GM06990 (cell line): ENCODE measurements at regions not wholly inside any gene's neighbourhood (a gene's known extent, or its start where the extent isn't known, plus 50 kb on each side); places are given as distances from the start of the nearest gene placed in this dataset.

Experiments
- DNase-seq: peaks from one replicate; pipeline ENCODE4 v3.0.0-alpha.2; 2011; ENCODE audit not compliant: insufficient read length; ENCODE audit errors: extremely low read depth
- H3K27me3 ChIP-seq: replicated peaks from 2 replicates; pipeline ENCODE4 v1.6.0; 2011; ENCODE audit warnings: low read length; ENCODE audit not compliant: control insufficient read depth, insufficient read depth
- H3K36me3 ChIP-seq: 2 replicates; pipeline ENCODE4 v1.5.1; 2011; ENCODE audit warnings: low read length; ENCODE audit not compliant: control insufficient read depth, insufficient read depth
- H3K4me3 ChIP-seq: replicated peaks from 2 replicates; pipeline ENCODE4 v1.5.1; 2011; ENCODE audit warnings: low read depth, mild to moderate bottlenecking, control low read depth, low read length
- TF ChIP-seq, protein P1 (sequence below): IDR thresholded peaks from 2 replicates; pipeline ENCODE4 v1.5.1; 2011; ENCODE audit warnings: low read length, control low read depth, mild to moderate bottlenecking, inconsistent platforms; ENCODE audit not compliant: insufficient read depth, poor library complexity, severe bottlenecking

DNA sequence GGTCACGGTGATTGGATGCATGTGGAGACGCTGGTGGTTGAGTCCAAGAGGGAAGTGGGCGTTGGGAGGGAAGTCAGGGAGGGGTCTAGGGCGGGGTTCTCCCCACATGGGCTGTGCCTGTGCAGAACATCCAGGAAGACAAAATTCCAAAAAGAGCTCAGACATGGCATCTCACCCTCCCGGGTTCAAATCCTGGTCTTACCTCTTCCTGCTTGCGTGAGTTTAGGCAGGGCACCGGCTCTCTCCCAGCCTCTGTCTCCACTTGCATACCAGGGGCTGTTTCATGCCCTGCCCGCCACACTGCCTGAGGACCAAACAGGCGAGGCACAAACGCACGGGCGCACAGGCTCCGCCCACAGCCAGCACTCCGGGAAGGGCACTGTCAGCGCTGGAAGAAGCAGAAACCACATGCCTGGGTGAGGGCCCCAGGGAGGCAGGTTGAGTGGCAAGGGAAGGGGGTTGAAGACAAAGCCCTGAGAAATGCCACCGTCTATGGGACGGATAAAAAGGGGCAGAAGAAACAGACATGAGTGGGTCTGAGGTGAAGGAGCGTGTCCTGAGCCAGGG lies 123.6 kb upstream of the SOX1 start:
- H3K4me3 ChIP-seq, result no peak overlapping the region
- no peak for DNase-seq
- H3K27me3 ChIP-seq, result no peaks in the 10 kb centered on the region
- TF ChIP-seq, protein P1, sequence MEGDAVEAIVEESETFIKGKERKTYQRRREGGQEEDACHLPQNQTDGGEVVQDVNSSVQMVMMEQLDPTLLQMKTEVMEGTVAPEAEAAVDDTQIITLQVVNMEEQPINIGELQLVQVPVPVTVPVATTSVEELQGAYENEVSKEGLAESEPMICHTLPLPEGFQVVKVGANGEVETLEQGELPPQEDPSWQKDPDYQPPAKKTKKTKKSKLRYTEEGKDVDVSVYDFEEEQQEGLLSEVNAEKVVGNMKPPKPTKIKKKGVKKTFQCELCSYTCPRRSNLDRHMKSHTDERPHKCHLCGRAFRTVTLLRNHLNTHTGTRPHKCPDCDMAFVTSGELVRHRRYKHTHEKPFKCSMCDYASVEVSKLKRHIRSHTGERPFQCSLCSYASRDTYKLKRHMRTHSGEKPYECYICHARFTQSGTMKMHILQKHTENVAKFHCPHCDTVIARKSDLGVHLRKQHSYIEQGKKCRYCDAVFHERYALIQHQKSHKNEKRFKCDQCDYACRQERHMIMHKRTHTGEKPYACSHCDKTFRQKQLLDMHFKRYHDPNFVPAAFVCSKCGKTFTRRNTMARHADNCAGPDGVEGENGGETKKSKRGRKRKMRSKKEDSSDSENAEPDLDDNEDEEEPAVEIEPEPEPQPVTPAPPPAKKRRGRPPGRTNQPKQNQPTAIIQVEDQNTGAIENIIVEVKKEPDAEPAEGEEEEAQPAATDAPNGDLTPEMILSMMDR, result no peak
- no peaks in the 10 kb centered on the region for H3K36me3 ChIP-seq

DNA sequence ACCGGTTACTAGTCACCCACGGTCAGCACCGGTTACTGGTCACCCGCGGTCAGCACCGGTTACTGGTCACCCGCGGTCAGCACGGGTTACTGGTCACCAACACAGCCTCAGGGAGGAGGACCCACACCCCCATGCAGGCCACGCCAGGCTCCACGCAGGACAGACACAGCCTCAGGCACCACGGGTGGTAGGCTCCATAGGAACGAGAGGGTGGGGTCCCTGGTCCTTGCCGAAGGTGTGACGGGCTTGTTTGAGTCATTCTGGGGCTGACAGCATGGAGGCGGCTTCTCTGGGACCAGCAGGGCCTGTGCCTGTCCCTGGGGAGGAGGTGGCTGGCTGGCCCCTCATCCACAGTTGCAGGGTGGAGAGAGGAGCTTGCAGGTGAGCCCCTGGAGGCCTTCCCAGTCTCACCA lies 122.8 kb upstream of the SOX1 start:
- DNase-seq, result no peak

DNA sequence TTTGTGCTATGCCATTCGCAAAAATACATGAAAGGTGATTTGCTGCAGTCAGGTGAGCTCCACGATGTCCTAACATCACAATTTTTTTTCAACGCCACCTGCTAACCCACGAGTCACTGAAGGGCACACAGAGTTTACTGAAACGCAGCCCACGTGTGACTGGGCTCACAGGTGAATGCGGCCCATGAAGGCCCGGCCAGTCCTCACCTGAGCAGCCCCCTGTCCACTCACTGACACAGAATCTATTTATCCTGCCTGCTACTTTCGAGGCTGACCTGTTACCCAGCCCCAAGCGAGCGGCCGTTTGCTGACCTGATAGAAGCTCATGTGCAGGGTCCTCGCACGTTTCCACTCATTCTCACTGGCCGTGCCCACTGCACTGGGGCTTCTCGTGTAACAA lies 121.9 kb upstream of the SOX1 start:
- TF ChIP-seq, protein P1, result no peak
- no peak for DNase-seq
- H3K27me3 ChIP-seq, result no peaks in the 10 kb centered on the region
- H3K36me3 ChIP-seq, result no peaks in the 10 kb centered on the region
- H3K4me3 ChIP-seq, result no peak overlapping the region

More for the DNA sequence above, 122.8 kb upstream of the SOX1 start:
- Histone ChIP-seq H3K27me3 (no peaks in the 10 kb centered on the region), H3K36me3 (no peaks in the 10 kb centered on the region), H3K4me3 (no peak overlapping the region)
- TF ChIP-seq, protein P1, result no peak

DNA sequence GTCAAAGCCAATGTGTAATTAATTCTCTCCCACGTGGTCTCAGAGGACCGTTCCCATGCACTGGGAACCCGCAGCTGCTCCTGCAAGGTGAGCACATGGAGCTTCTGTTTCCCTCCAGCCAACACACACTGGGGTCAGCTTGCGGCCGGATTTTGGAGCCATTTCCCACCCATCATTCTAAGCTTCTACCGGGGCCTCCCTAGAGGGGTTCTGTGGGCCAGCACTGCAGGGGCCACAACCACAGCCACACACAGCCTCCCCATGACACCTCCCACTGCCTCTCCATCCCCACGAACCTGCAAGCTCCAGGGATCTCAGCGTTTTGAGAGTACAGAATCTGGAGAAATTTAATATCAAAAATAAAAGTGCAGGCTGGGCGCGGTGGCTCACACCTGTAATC lies 120.7 kb upstream of the SOX1 start:
- DNase-seq, result no peak
- no peaks in the 10 kb centered on the region for H3K36me3 ChIP-seq
- H3K4me3 ChIP-seq, result no peak overlapping the region
- no peaks in the 10 kb centered on the region for H3K27me3 ChIP-seq
- TF ChIP-seq, protein P1, result no peak

DNA sequence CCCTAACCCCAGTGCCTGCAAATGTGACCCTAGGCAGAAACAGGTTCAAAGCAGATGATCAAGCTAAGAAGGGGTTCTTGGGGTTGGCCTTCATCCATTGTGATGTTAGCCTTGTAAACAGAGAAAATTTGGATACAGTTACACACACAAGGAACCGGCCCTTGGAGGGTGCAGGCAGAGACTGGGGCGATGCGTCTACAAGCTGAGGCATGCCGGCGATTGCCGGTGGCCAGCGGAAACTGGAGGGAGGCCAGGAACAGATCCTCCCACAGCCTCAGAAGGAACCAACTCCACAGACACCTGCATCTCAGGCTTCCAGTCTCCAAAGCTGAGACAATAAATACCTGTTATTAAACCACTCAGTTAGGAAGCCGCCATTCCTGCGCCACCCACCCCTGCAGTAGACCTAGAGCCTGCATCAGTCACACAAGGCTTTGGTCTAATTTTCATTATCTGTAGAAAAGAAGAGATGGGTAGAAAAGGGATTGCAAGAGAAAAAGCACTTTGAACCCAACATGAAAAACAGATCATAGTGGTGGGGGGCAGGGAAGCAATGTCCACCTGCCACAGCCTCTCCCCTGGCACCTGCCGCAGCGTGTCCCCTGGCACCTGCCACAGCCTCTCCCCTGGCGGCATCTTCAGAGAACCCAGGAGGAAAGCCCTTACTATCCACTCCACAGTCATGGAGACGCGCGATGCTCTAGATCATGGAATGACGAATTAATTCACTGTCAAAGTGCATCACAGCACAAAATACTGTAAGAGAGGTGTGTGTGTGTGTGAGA lies 119.7 kb upstream of the SOX1 start:
- TF ChIP-seq, protein P1, result no peak
- no peaks in the 10 kb centered on the region for H3K36me3 ChIP-seq
- no peak for DNase-seq
- no peak overlapping the region for H3K4me3 ChIP-seq
- no peaks in the 10 kb centered on the region for H3K27me3 ChIP-seq

DNA sequence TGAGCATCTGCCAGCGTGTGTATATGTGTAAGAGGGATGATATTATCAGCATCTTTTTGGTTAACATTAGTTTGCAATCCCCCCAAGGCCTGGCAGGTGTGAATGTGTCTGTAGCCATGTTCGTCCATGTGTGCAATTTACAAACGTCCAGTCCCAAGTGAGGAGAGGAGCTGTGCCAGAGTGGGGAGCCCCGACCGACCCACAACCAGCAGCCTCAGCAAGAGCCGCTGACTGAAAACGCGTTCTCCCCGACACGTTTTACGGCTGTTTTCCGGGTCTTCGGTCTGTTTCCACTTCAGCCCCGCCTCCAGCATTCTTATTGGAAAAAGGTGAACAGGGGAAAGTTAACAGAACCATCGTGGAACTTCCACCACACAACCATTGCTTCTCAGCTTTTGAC lies 119.1 kb upstream of the SOX1 start:
- DNase-seq, result no peak
- no peaks in the 10 kb centered on the region for H3K36me3 ChIP-seq
- TF ChIP-seq, protein P1, result no peak

More for the DNA sequence above, 119.1 kb upstream of the SOX1 start:
- no peak overlapping the region for H3K4me3 ChIP-seq
- H3K27me3 ChIP-seq, result no peaks in the 10 kb centered on the region
